ENCODE measurements at regions not wholly inside any gene's neighbourhood (a gene's known extent, or its start where the extent isn't known, plus 50 kb on each side); places are given as distances from the start of the nearest gene placed in this dataset.
A peak's percentile ranks its signal among the peaks of the same experiment; 100 is the strongest.

DNA sequence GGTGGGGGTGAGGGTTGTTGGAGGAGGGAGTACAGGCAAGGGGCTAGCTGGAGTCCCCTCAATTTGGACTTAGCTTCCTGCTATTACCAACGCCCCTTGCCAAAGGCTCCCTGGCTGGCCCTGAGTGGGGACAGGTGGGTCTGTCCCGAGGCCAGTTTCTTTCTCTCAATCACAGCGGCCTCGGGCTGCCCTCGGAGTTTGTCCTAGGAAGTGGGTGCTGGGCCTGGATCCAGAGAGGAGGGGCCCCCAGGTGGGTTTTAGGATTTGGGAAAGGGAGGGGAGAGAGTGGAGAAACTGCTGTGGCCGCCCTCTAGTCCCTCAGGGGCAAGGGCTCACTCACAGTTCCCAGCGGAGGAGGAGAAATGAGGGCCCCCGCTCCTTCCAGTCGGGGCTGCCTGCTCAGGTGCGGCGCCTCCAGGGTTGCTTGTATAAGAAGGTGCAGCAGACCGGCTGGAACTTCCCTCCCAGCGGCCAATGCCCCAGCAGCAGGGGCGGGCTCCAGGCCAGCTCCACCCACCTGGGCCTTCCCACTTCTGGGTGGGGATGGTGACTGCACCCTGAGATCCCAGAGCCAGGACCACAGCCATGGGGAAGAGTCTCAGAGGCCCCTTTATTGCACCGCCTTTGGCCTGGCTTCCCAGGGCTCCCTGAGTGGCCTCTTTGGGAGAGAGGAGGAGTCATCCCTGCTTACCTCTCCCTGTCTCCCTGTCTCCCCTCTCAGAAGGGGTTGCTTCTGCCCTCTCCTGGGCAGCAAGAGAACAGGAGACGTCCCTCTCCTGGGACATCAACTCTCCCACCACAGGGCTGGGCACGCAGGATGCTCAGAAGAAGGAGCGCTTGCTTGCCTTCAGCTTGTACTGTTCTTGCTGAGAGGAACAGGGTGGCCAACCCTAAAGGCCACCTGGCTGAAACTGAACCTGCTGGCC is 112.0 kb upstream of the SMURF2 start:
- TF ChIP-seq, protein P1, sequence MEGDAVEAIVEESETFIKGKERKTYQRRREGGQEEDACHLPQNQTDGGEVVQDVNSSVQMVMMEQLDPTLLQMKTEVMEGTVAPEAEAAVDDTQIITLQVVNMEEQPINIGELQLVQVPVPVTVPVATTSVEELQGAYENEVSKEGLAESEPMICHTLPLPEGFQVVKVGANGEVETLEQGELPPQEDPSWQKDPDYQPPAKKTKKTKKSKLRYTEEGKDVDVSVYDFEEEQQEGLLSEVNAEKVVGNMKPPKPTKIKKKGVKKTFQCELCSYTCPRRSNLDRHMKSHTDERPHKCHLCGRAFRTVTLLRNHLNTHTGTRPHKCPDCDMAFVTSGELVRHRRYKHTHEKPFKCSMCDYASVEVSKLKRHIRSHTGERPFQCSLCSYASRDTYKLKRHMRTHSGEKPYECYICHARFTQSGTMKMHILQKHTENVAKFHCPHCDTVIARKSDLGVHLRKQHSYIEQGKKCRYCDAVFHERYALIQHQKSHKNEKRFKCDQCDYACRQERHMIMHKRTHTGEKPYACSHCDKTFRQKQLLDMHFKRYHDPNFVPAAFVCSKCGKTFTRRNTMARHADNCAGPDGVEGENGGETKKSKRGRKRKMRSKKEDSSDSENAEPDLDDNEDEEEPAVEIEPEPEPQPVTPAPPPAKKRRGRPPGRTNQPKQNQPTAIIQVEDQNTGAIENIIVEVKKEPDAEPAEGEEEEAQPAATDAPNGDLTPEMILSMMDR (IDR thresholded peaks at IDR 0.05; ENCODE audit: low read depth, low read length) = peak; percentile 49
- H3K4me3 ChIP-seq (ENCODE audit: low read depth, low read length) = no peak overlapping the region

DNA sequence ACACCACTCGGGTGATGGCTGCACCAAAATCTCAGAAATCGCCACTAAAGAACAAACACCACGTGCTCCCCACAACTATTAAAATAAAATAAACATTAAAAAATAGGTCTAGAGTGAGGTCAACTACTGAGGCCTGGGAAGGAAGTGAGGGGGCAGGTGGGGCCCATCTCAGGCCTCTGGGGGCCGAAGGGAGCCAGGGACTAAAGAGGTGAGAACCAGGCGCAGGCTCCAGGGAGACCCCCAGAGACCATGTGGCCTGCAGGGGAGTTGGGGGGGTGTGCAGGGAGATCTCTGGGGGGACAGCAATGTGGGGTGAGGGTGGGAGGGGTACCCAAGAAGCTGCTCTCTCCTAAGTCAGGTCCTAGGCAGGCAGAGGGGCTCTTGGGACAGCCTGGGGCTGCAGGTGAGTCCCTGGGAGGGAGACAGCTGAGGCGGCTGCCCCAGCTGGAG is 111.3 kb upstream of the SMURF2 start:
- TF ChIP-seq, protein P1 (IDR thresholded peaks at IDR 0.05; ENCODE audit: low read depth, low read length) = no peak
- no peak overlapping the region for H3K4me3 ChIP-seq (ENCODE audit: low read depth, low read length)

DNA sequence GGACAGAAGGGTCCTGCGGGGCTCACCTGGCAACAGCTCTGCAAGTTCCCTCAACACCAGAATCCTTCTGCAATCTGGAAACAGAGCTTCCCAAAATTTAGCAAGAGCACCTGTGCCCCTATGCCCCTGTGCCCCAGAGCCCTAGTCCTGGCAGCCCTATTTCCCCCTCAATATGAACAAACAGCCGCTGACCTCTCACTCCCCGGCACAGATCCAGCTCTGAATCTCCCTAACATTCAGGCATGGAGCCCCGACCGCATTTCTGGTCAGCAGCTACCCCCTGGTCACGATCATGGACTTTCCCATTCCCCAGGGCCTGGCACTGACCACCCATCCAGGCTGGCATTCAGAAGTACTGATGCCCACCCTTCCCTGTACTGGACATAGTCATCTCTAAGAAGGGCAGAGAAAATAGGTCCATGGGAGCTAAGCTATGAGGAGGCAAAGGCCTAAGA is 110.8 kb upstream of the SMURF2 start:
- H3K4me3 ChIP-seq (ENCODE audit: low read depth, low read length) = no peak overlapping the region
- TF ChIP-seq, protein P1 (IDR thresholded peaks at IDR 0.05; ENCODE audit: low read depth, low read length) = no peak

DNA sequence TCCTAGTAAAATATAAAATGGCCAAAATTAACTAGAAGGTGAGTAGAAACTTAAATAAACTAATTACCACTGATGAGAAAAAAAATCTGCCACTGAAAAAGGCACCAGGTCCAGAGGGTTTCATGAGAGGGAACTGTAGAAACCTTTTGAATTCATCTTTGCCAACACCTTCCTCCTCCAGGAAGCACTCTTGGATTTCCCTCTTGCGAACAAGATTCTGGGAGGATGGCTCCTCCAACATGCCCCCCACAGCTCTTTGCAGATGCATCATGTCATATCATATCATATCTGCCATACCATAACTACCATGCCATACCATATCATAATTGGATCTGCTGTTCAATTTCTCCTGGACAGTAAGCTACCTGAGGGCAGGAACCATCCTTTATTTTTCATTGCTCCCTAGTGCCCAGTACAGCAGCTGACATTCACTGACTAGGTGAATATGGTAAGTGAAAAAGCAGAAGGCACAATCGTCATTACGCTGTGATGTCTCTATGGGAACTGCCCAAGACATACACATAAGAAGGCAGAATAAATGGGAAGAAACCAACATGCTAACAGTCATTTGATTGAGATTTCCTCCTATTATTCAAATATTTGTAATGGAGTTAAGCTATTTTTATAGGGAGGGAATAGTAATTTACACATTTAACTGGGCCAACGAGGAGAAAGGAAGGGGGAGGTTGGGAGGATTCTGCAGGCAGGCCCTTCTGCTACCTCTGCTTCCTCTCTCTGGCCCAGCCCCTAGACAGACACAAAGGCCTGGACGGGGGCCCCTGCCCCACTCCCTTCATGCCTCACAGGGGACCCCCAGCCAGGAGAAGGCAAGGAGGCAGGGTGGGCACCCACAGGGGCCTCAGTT is 110.1 kb upstream of the SMURF2 start:
- TF ChIP-seq, protein P1 (IDR thresholded peaks at IDR 0.05; ENCODE audit: low read depth, low read length) = no peak
- H3K4me3 ChIP-seq (ENCODE audit: low read depth, low read length) = no peak overlapping the region

DNA sequence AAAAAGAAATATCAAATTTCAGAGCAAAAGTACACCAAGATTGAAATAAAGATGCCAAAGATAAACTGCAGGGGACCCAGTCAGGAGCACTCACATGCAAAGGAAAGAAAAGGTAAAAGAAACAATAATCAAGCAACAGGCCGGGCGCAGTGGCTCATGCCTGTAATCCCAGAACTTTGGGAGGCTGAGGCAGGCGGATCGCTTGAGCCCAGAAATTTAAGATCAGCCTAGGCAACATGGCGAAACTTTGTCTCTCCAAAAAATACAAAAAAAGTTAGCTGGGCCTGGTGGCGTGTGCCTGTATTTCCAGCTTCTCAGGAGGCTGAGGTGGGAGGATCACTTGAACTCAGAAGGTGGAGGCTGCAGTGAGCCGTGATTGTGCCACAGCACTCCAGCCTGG is 107.6 kb upstream of the SMURF2 start:
- TF ChIP-seq, protein P1 (IDR thresholded peaks at IDR 0.05; ENCODE audit: low read depth, low read length) = no peak
- H3K4me3 ChIP-seq (ENCODE audit: low read depth, low read length) = no peak overlapping the region

DNA sequence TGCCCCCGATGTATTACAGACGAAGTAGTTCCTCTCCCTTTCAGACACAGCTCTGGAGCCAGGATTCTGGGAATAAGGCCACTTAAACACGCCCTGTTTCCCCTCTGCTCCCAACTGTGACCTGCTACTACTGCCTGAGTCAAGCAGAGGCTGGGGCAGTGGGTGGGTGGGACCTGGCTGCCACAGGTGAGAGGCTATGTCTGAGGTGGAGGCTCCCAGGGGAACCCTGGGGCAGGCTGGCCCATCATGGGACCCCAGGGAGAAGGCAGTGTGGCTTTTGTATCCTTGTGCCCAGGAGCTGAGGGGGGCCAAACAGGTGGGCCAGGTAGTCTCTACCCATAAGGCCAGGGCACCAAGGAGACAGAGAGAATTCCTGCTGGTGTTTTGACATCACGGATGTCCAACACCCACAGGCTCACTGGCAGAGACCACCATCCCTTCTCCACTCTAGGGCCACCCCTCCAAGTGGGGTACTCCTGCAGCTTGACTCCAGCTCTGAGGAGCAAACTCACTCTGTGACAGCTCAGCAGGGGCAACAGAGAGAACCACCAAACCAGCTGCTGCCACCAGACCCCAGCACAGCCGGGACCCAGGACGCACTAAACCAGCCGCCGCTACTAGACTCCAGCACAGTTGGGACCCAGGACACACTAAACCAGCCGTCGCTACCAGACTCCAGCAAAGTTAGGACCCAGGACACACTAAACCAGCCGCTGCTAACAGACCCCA is 105.3 kb upstream of the SMURF2 start:
- no peak overlapping the region for H3K4me3 ChIP-seq (ENCODE audit: low read depth, low read length)
- TF ChIP-seq, protein P1 (IDR thresholded peaks at IDR 0.05; ENCODE audit: low read depth, low read length) = no peak
